K562 (cell line): ENCODE measurements at regions not wholly inside any gene's neighbourhood (a gene's known extent, or its start where the extent isn't known, plus 50 kb on each side); places are given as distances from the start of the nearest gene placed in this dataset.

Experiments used
- ATAC-seq: fragments of 200-7000 bp; cut with Tn5 transposase; 3 replicates; pipeline ENCODE4 v1.9.1; 2020; ENCODE audit warnings: moderate library complexity
- BruUV-seq: library from RNA; stranded (reverse); fragments of 400-500 nt; replicated peaks from 2 replicates; lab custom pipeline; 2021; lab: Mats Ljungman, UMichigan
- CTCF ChIA-PET: fragments of 300-600 bp; formaldehyde crosslinking; extraction: SDS; loops from one replicate; lab custom pipeline; 2021; ENCODE audit warnings: low intra/inter-chr PET ratio; lab: Yijun Ruan, JAX
- POLR2A ChIA-PET: fragments of 300-600, 350-650 bp; sonication (Branson Sonifier 250); formaldehyde crosslinking; extraction: SDS; loops from one replicate; lab custom pipeline; 2021; ENCODE audit warnings: antibody characterized with exemption, inconsistent platforms; lab: Yijun Ruan, JAX
- DNase-seq, 4 experiments: peaks; one replicate each; pipeline versions ENCODE4 v3.0.0 to v3.0.0-alpha.2; 2011 to 2018; ENCODE audit warnings: low spot score in 3 of 4, mixed read lengths in 3 of 4; ENCODE audit errors: extremely low read depth in 1 of 4
- FAIRE-seq: peaks from 2 replicates; lab custom pipeline; 2011; peaks lifted over from hg19 to GRCh38; lab: Jason Lieb, UNC
- H2AFZ ChIP-seq: 2 replicates; pipeline ENCODE4 v1.6.0; 2011; ENCODE audit warnings: low read depth, low read length, control low read depth, inconsistent platforms
- H3K27ac ChIP-seq: fragments of 200-600 bp; 3 replicates; pipeline ENCODE4 v1.8.0; 2011; ENCODE audit warnings: low read depth, mild to moderate bottlenecking, control low read depth, inconsistent platforms, low read length, moderate library complexity, mixed read lengths; ENCODE audit errors: extremely low read depth
- H3K27me3 ChIP-seq, 2 experiments: fragments of 300-600 bp in 1 of 2; 2 replicates in 1 of 2; 3 replicates in 1 of 2; pipeline versions ENCODE4 v1.6.0 to v1.8.0; 2011; ENCODE audit warnings: inconsistent platforms in 2 of 2, low read length in 2 of 2, mild to moderate bottlenecking in 1 of 2, mixed read lengths in 1 of 2, moderate library complexity in 1 of 2; ENCODE audit not compliant: control insufficient read depth in 2 of 2, insufficient read depth in 2 of 2
- H3K36me3 ChIP-seq: fragments of 300-600 bp; 3 replicates; pipeline ENCODE4 v1.8.0; 2011; ENCODE audit warnings: mild to moderate bottlenecking, low read length, inconsistent platforms; ENCODE audit not compliant: control insufficient read depth, insufficient read depth
- H3K4me1 ChIP-seq, 2 experiments: fragments of 200-600 bp in 1 of 2; replicated peaks in 1 of 2; 2 replicates in 1 of 2; 3 replicates in 1 of 2; pipeline versions ENCODE4 v1.5.1 to v1.8.0; 2011; ENCODE audit warnings: inconsistent platforms in 2 of 2, low read length in 2 of 2, mild to moderate bottlenecking in 1 of 2, mixed read lengths in 1 of 2, moderate library complexity in 1 of 2; ENCODE audit not compliant: control insufficient read depth in 2 of 2, insufficient read depth in 2 of 2
- H3K4me2 ChIP-seq: 2 replicates; pipeline ENCODE4 v1.6.1; 2011; ENCODE audit warnings: low read length, control low read depth, inconsistent platforms, mixed read lengths; ENCODE audit not compliant: insufficient read depth
- H3K4me3 ChIP-seq: fragments of 200-600 bp; sonication (generic), shearing (Covaris generic); 2 replicates; pipeline ENCODE4 v1.5.1; 2016; ENCODE audit warnings: control low read depth, inconsistent platforms
- H3K79me2 ChIP-seq: fragments of 200-600 bp; 3 replicates; pipeline ENCODE4 v1.8.0; 2011; ENCODE audit warnings: low read length, inconsistent platforms; ENCODE audit not compliant: control insufficient read depth, insufficient read depth
- H3K9ac ChIP-seq, 2 experiments: 2 replicates each; pipeline versions ENCODE4 v1.6.0 to v1.6.1; 2011; ENCODE audit warnings: low read depth in 2 of 2, low read length in 2 of 2, control low read depth in 1 of 2, inconsistent platforms in 1 of 2, mild to moderate bottlenecking in 1 of 2, mixed read lengths in 1 of 2; ENCODE audit not compliant: insufficient read depth in 1 of 2
- H3K9me1 ChIP-seq: one replicate; pipeline ENCODE4 v1.6.0; 2011; ENCODE audit warnings: inconsistent platforms, mild to moderate bottlenecking, low read length, moderate library complexity; ENCODE audit not compliant: control insufficient read depth, insufficient read depth
- H3K9me3 ChIP-seq: replicated peaks from 2 replicates; pipeline ENCODE4 v1.5.1; 2011; ENCODE audit warnings: low read depth, low read length, inconsistent platforms; ENCODE audit not compliant: control insufficient read depth, insufficient read depth
- H4K20me1 ChIP-seq: replicated peaks from 2 replicates; pipeline ENCODE4 v1.6.1; 2011; ENCODE audit warnings: low read length, inconsistent platforms, mixed read lengths; ENCODE audit not compliant: control insufficient read depth, insufficient read depth
- ADNP ChIP-seq: fragments of 200-800 bp; sonication (Bioruptor generic); IDR thresholded peaks from 2 replicates; pipeline ENCODE4 v1.6.1; 2016; ENCODE audit warnings: missing genetic modification characterization, missing compliant biosample characterization
- CEBPG ChIP-seq, 3 experiments: fragments of 200-800 bp in 1 of 3; sonication (Bioruptor generic) in 1 of 3; sonication (generic) in 1 of 3; formaldehyde crosslinking in 1 of 3; IDR thresholded peaks in 2 of 3; conservative IDR thresholded peaks in 1 of 3; 2 replicates each; pipeline versions ENCODE4 v1.6.1 to v1.8.0; 2016 to 2022; ENCODE audit warnings: missing compliant biosample characterization in 2 of 3, missing genetic modification characterization in 2 of 3, mild to moderate bottlenecking in 1 of 3, missing genetic modification reagents in 1 of 3
- DIDO1 ChIP-seq: fragments of 450-650 bp; IDR thresholded peaks from 2 replicates; pipeline ENCODE4 v1.6.1; 2016; ENCODE audit warnings: low read depth, missing biosample characterization, missing genetic modification characterization
- ETS1 ChIP-seq: conservative IDR thresholded peaks from 2 replicates; pipeline ENCODE4 v1.6.1; 2011; ENCODE audit warnings: low read depth, mild to moderate bottlenecking, low read length; ENCODE audit not compliant: control insufficient read depth
- GABPB1 ChIP-seq: sonication (generic); formaldehyde crosslinking; IDR thresholded peaks from 2 replicates; pipeline ENCODE4 v1.8.0; 2022; ENCODE audit warnings: mild to moderate bottlenecking, missing genetic modification reagents
- HNRNPK ChIP-seq: fragments of 200-400 bp; formaldehyde crosslinking; IDR thresholded peaks from one replicate; pipeline ENCODE4 v1.6.1; 2018; ENCODE audit warnings: mild to moderate bottlenecking, low read depth, low read length; ENCODE audit not compliant: poor library complexity, severe bottlenecking
- POU5F1 ChIP-seq: fragments of 150-350 bp; IDR thresholded peaks from 2 replicates; pipeline ENCODE4 v1.6.1; 2014; ENCODE audit warnings: borderline replicate concordance, low read length, low read depth, mild to moderate bottlenecking; ENCODE audit not compliant: partially characterized antibody
- TSHZ1 ChIP-seq: fragments of 250-450 bp; sonication (Bioruptor Pico); IDR thresholded peaks from 2 replicates; pipeline ENCODE4 v1.4.0; 2020; ENCODE audit warnings: mild to moderate bottlenecking, moderate library complexity
- WGBS: fragments of 100-300 bp; shearing (Covaris generic); methylation state at CpG from one replicate; pipeline ENCODE4 v1.1.6; 2016; ENCODE audit warnings: low coverage, mixed read lengths; ENCODE audit not compliant: insufficient coverage; ENCODE audit errors: missing lambda C conversion rate; 5-methylcytosine and 5-hydroxymethylcytosine counted together
- in situ Hi-C: fragments of 300-500 bp; cut with MboI; formaldehyde crosslinking; loops from 4 replicates; pipeline ENCODE4 v1.15.0; 2018; ENCODE audit warnings: inconsistent platforms, mixed read lengths
- intact Hi-C: fragments of 100-400 bp; cut with micrococcal nuclease; formaldehyde crosslinking; loops from 2 replicates; pipeline ENCODE4 v1.14.2; 2022

- Histone ChIP-seq H4K20me1 (no peaks in the 10 kb centered on the region), H3K27ac (no peak overlapping the region), H2AFZ (no peak overlapping the region), H3K9me1 (no peaks in the 10 kb centered on the region), H3K4me2 (no peak overlapping the region), H3K4me1 (peaks cover 3 to 4% of the 10 kb centered on the region in 2 experiments; a peak in 2 of 5 replicates), H3K27me3 (peaks cover 18 to 36% of the 10 kb centered on the region in 2 experiments; a peak in 4 of 5 replicates), H3K79me2 (no peaks in the 10 kb centered on the region), H3K9ac (no peak overlapping the region), H3K4me3 (no peak overlapping the region), H3K9me3 (no peaks in the 10 kb centered on the region; the same call in 1 of the 2 replicates), H3K36me3 (no peaks in the 10 kb centered on the region)
- BruUV-seq, result no TSS peak
- no peak for DNase-seq
- ATAC-seq, result no peak
- 14% methylated on average over 13 of the region's 13 CpGs for WGBS
- in situ Hi-C loops, result loop anchor here (25.0 kb wide), 2 partner anchors 769 to 1794 kb away; no protein-coding TSS in a partner anchor
- no peak for FAIRE-seq
- CTCF ChIA-PET, result interaction anchor here (0.7 kb wide), 1 partner anchor 32 kb away, joined by 3 read pairs; no protein-coding TSS in a partner anchor
- POLR2A ChIA-PET, result interaction anchor here (0.8 to 1.2 kb wide), 2 partner anchors 12 to 47 kb away, joined by 3 to 4 read pairs; no protein-coding TSS in a partner anchor
- intact Hi-C loops, result no loop called here
- no peak for TF ChIP-seq HNRNPK
- no peak for TF ChIP-seq CEBPG (CRISPR knock-in tag; IDR thresholded peaks at IDR 0.05)
- no peak for TF ChIP-seq CEBPG (tag; conservative IDR thresholded peaks at IDR 0.05 in 1 of 2, IDR thresholded peaks at IDR 0.05 in 1 of 2)
- TF ChIP-seq POU5F1, result no peak
Observed at GRCh38 chr1:244256086-244256676, 195.5 kb downstream of the ADSS2 start.

- Histone ChIP-seq H3K36me3 (no peaks in the 10 kb centered on the region), H3K4me2 (no peak overlapping the region), H3K27me3 (peaks cover 17 to 27% of the 10 kb centered on the region in 2 experiments; a peak in 4 of 5 replicates), H3K4me3 (no peak overlapping the region), H2AFZ (no peak overlapping the region), H3K9ac (no peak overlapping the region), H3K27ac (no peak overlapping the region), H3K4me1 (no peaks in the 10 kb centered on the region), H3K9me1 (no peaks in the 10 kb centered on the region), H3K9me3 (no peaks in the 10 kb centered on the region), H4K20me1 (no peaks in the 10 kb centered on the region), H3K79me2 (no peaks in the 10 kb centered on the region)
- no peak for DNase-seq
- in situ Hi-C loops, result loop anchor here (10.0 to 25.0 kb wide), 3 partner anchors 777 to 1802 kb away; no protein-coding TSS in a partner anchor
- ChIA-PET POLR2A (no interaction called here), CTCF (no interaction called here)
- ATAC-seq, result no peak
- 8% methylated on average over 3 of the region's 3 CpGs for WGBS
- FAIRE-seq, result peak; percentile 6
- no TSS peak for BruUV-seq
- intact Hi-C loops, result no loop called here
- TF ChIP-seq ADNP (tag), result no peak
- TF ChIP-seq ETS1, result no peak
- TF ChIP-seq TSHZ1 (CRISPR knock-in tag), result no peak
- TF ChIP-seq GABPB1 (CRISPR knock-in tag), result peak; percentile 38; the same call in 1 of the 2 replicates
- 0 out of 2 replicates have a peak, but pooled peaks have one; percentile 26 for TF ChIP-seq DIDO1 (tag)
Observed at GRCh38 chr1:244264163-244264562, 187.5 kb downstream of the ADSS2 start.
